ENCODE measurements at regions not wholly inside any gene's neighbourhood (a gene's known extent, or its start where the extent isn't known, plus 50 kb on each side); places are given as distances from the start of the nearest gene placed in this dataset.
A peak's percentile ranks its signal among the peaks of the same experiment; 100 is the strongest.

DNA sequence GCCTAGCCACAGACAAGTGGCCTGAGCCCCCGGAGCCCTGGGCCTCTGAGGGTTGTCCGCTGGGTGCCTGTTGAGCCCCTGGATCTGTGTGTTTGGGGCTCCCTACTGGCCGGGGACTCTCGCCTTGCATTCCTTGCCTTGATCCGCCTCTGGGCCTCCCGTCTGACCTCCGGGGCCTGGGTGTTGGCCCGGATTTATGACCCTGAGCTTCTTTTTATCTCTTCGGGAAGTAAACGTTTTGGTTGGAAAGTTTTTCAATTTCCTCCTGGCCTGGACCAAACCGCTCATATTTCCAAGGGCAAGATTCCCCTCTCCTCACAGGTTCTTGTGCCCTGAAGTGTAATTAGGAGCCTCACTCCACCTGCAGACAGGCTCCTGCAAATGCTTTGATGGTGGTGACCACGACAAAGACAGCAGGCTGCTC, 69.3 kb upstream of the EGFLAM start:
- H3K4me3 ChIP-seq (ENCODE audit: low read length): no peak overlapping the region
- DNase-seq (ENCODE audit: low read depth): peak; percentile 1
- TF ChIP-seq, protein P1, sequence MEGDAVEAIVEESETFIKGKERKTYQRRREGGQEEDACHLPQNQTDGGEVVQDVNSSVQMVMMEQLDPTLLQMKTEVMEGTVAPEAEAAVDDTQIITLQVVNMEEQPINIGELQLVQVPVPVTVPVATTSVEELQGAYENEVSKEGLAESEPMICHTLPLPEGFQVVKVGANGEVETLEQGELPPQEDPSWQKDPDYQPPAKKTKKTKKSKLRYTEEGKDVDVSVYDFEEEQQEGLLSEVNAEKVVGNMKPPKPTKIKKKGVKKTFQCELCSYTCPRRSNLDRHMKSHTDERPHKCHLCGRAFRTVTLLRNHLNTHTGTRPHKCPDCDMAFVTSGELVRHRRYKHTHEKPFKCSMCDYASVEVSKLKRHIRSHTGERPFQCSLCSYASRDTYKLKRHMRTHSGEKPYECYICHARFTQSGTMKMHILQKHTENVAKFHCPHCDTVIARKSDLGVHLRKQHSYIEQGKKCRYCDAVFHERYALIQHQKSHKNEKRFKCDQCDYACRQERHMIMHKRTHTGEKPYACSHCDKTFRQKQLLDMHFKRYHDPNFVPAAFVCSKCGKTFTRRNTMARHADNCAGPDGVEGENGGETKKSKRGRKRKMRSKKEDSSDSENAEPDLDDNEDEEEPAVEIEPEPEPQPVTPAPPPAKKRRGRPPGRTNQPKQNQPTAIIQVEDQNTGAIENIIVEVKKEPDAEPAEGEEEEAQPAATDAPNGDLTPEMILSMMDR (conservative IDR thresholded peaks at IDR 0.05; ENCODE audit: low read length): no peak

DNA sequence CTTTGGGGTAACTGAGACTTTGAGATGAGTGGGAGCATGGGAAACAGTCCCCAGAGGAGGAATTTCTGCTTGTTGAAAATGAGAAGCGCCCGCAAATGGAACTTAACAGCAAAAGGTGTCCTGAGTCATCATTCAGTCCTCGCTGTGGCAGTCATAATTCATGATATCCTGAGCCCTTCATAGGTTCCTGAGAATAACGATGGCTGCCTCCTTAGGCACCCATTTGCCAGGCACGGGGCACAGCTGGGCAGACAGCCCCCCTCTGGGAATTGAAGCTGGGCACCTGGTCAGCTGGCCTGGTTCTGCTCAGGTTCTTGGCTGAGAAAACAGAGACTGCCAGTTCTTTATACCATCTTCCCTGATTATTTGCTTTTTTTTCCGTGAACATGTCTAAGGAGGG, 69.8 kb upstream of the EGFLAM start:
- no peak for DNase-seq (ENCODE audit: low read depth)
- no peak overlapping the region for H3K4me3 ChIP-seq (ENCODE audit: low read length)
- TF ChIP-seq, protein P1 (conservative IDR thresholded peaks at IDR 0.05; ENCODE audit: low read length): no peak

DNA sequence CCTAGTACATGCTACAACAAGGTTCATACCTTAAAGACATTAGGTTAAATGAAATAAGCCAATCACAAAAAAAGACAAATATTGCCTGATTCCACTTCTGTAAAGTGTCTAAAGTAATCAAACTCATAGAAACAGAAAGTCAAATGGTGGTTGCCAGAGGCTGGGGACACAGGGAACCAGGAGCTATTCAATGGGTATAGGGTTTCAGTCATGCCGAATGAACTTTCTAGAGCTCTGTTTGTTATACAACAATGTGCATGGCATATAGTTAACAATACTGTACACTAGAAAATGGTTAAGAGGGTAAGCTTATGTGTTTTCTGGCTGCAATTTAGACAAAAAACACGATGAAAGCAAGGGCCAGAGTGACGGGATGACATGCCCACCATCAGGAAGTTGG, 70.8 kb upstream of the EGFLAM start:
- TF ChIP-seq, protein P1 (conservative IDR thresholded peaks at IDR 0.05; ENCODE audit: low read length): no peak
- H3K4me3 ChIP-seq (ENCODE audit: low read length): no peak overlapping the region
- no peak for DNase-seq (ENCODE audit: low read depth)

DNA sequence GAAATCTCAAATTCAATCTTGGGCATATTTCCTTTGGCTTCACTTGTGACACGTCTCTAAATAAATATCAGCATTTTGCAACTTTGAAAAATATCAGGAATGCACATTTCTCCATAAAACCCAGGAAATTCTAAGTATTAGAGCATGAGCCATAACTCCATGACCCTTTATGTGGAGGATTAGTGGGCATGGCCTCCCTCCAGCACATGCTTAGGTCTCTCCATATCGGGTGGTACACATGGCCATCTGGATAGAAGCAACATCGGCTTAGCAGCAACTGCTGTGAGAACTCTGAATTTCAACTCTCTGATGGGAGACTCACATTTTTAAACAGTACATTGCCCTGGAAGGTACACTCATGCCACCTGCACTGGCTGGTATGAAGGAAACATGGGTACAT, 73.7 kb upstream of the EGFLAM start:
- no peak overlapping the region for H3K4me3 ChIP-seq (ENCODE audit: low read length)
- DNase-seq (ENCODE audit: low read depth): no peak

DNA sequence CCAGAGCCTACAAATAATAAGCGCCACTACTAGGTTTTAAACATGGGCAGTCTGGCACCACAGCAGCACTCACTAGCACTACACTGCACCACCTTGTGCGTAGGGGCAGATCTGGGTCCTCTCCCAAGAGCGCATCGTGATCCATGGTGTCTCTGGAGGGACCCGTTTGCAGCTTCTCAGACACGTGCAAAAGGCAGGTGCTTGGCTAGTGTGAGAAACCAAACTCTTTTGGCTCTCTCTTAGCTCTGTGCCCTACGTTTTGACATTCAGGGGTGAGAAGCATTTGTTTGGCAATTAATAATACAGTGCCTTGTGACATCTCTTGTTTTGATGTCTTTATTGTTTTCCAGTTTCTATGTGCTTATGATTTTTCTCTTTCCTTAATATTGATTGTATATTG, 75.4 kb upstream of the EGFLAM start:
- H3K4me3 ChIP-seq (ENCODE audit: low read length): no peak overlapping the region
- TF ChIP-seq, protein P1 (conservative IDR thresholded peaks at IDR 0.05; ENCODE audit: low read length): no peak
- no peak for DNase-seq (ENCODE audit: low read depth)

More for the DNA sequence above, 73.7 kb upstream of the EGFLAM start:
- TF ChIP-seq, protein P1 (conservative IDR thresholded peaks at IDR 0.05; ENCODE audit: low read length): no peak

DNA sequence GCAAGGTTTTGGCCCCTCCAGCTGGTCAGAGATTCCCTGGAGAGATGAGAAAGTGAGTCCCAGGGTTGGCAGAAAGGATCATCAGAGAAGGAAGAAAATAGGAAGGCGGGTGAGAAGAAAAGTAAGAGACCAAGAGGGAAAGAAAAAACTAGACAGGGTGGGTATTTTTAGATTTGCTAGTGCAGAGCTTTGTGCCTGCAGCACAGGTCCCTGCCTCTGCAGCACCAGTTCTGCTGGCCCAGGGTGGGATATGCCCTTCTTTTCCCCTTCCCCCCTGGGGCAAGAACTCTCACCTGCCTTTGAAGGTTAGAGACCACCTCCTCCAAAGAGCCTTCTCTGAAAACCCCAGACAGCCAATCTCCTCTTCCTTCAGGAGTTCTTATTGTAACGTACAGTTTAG, 90.3 kb upstream of the EGFLAM start:
- DNase-seq (ENCODE audit: low read depth): no peak
- H3K4me3 ChIP-seq (ENCODE audit: low read length): no peak overlapping the region
- TF ChIP-seq, protein P1 (conservative IDR thresholded peaks at IDR 0.05; ENCODE audit: low read length): no peak

DNA sequence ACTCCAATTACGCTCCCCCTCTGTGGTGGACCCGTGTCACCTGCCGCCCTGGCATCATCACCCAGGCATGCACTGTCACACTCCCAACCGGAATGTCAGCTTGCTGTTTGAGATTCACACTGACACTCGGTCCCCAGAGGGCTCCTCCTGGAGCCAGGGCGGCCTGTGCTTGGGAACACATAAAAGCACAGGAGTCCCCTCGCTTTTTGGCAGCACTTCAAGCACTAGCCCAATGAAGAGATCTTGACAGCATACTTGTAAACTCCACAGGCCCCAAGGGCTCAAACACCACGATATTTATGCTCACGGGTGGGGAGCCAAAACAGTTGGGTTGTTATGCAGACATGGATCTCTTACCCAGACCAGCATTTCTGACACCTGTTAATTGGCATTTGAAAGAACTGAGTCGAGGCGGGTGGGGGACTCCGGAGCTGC, 90.8 kb upstream of the EGFLAM start:
- DNase-seq (ENCODE audit: low read depth): no peak
- TF ChIP-seq, protein P1 (conservative IDR thresholded peaks at IDR 0.05; ENCODE audit: low read length): no peak
- no peak overlapping the region for H3K4me3 ChIP-seq (ENCODE audit: low read length)
